WTC11 (cell line): ENCODE measurements at regions not wholly inside any gene's neighbourhood (a gene's known extent, or its start where the extent isn't known, plus 50 kb on each side); places are given as distances from the start of the nearest gene placed in this dataset.

ENCODE experiments used
- ATAC-seq: fragments of 200-7000 bp; cut with Tn5 transposase; 2 replicates; pipeline ENCODE4 v1.10.0; 2021; ENCODE audit warnings: mild to moderate bottlenecking, moderate library complexity
- CTCF ChIA-PET: fragments of 300-600 bp; sonication (Branson Sonifier 250); formaldehyde crosslinking; loops from one replicate; lab custom pipeline; 2021; ENCODE audit warnings: antibody characterized with exemption; lab: Charles Lee
- POLR2A ChIA-PET: fragments of 350-600 bp; sonication (Branson Sonifier 250); formaldehyde crosslinking; loops from one replicate; lab custom pipeline; 2021; ENCODE audit warnings: antibody characterized with exemption; lab: Charles Lee
- DNase-seq: peaks from one replicate; pipeline ENCODE4 v3.0.0; 2021; ENCODE audit warnings: low spot score
- H3K27ac Mint-ChIP-seq: 2 replicates; pipeline ENCODE4 v1.8.0; 2021; ENCODE audit warnings: mixed read lengths
- H3K27me3 Mint-ChIP-seq: 2 replicates; pipeline ENCODE4 v1.8.0; 2021; ENCODE audit warnings: low read depth, mild to moderate bottlenecking, moderate library complexity, mixed read lengths
- H3K36me3 Mint-ChIP-seq: 2 replicates; pipeline ENCODE4 v1.8.0; 2021; ENCODE audit warnings: mixed read lengths
- H3K4me1 Mint-ChIP-seq: 2 replicates; pipeline ENCODE4 v1.8.0; 2022; ENCODE audit warnings: mixed read lengths
- H3K4me3 Mint-ChIP-seq: 2 replicates; pipeline ENCODE4 v1.8.0; 2021; ENCODE audit warnings: mild to moderate bottlenecking, moderate library complexity, mixed read lengths
- H3K9me3 Mint-ChIP-seq: 2 replicates; pipeline ENCODE4 v1.8.0; 2021; ENCODE audit warnings: mixed read lengths
- AFF4 ChIP-seq: sonication (generic); formaldehyde crosslinking; IDR thresholded peaks from 2 replicates; pipeline ENCODE4 v1.8.1; 2023; ENCODE audit warnings: mild to moderate bottlenecking, missing genetic modification reagents, borderline replicate concordance
- CREB1 ChIP-seq: sonication (generic); formaldehyde crosslinking; IDR thresholded peaks from 2 replicates; pipeline ENCODE4 v1.8.0; 2023; ENCODE audit warnings: mild to moderate bottlenecking, missing genetic modification reagents
- ETV6 ChIP-seq: sonication (generic); formaldehyde crosslinking; IDR thresholded peaks from 2 replicates; pipeline ENCODE4 v1.8.1; 2022; ENCODE audit warnings: mild to moderate bottlenecking, missing genetic modification reagents
- JUN ChIP-seq: sonication (generic); formaldehyde crosslinking; IDR thresholded peaks from 2 replicates; pipeline ENCODE4 v1.8.0; 2023; ENCODE audit warnings: mild to moderate bottlenecking, missing genetic modification reagents
- NFE2L1 ChIP-seq: sonication (generic); formaldehyde crosslinking; IDR thresholded peaks from 2 replicates; pipeline ENCODE4 v1.8.1; 2023; ENCODE audit warnings: missing genetic modification reagents
- NR1H2 ChIP-seq: sonication (generic); formaldehyde crosslinking; IDR thresholded peaks from 2 replicates; pipeline ENCODE4 v1.9.0; 2021; ENCODE audit warnings: mild to moderate bottlenecking, moderate library complexity, missing genetic modification reagents
- OVOL2 ChIP-seq: fragments of 250-450 bp; sonication (Bioruptor Pico); IDR thresholded peaks from 2 replicates; pipeline ENCODE4 v1.9.0; 2021; ENCODE audit warnings: mild to moderate bottlenecking, borderline replicate concordance
- PRRX2 ChIP-seq: fragments of 250-450 bp; sonication (Bioruptor Pico); IDR thresholded peaks from 2 replicates; pipeline ENCODE4 v1.8.0; 2021; ENCODE audit warnings: mild to moderate bottlenecking
- RORB ChIP-seq: fragments of 250-450 bp; sonication (Bioruptor Pico); IDR thresholded peaks from 2 replicates; pipeline ENCODE4 v1.9.0; 2021; ENCODE audit warnings: mild to moderate bottlenecking
- SP1 ChIP-seq: sonication (generic); formaldehyde crosslinking; conservative IDR thresholded peaks from 2 replicates; pipeline ENCODE4 v1.8.1; 2022; ENCODE audit warnings: missing genetic modification reagents
- TCF7 ChIP-seq: sonication (generic); formaldehyde crosslinking; IDR thresholded peaks from 2 replicates; pipeline ENCODE4 v1.8.0; 2022; ENCODE audit warnings: mild to moderate bottlenecking, low read depth, missing genetic modification reagents, moderate library complexity
- ZBTB21 ChIP-seq: sonication (generic); formaldehyde crosslinking; IDR thresholded peaks from 2 replicates; pipeline ENCODE4 v1.8.1; 2023; ENCODE audit warnings: mild to moderate bottlenecking, missing genetic modification reagents, borderline replicate concordance
- ZNF263 ChIP-seq: sonication (generic); formaldehyde crosslinking; IDR thresholded peaks from 2 replicates; pipeline ENCODE4 v1.8.1; 2022; ENCODE audit warnings: low read depth, mild to moderate bottlenecking, moderate library complexity, missing genetic modification reagents
- ZNF396 ChIP-seq: fragments of 250-450 bp; sonication (Bioruptor Pico); IDR thresholded peaks from 2 replicates; pipeline ENCODE4 v1.8.0; 2021; ENCODE audit warnings: mild to moderate bottlenecking, moderate library complexity, borderline replicate concordance
- TF ChIP-seq, protein P1 (sequence below): sonication (generic); formaldehyde crosslinking; conservative IDR thresholded peaks from 2 replicates; pipeline ENCODE4 v1.8.1; 2022; ENCODE audit warnings: mild to moderate bottlenecking, missing genetic modification reagents
- TF ChIP-seq, protein P2 (sequence below): sonication (generic); formaldehyde crosslinking; IDR thresholded peaks from 2 replicates; pipeline ENCODE4 v1.8.0; 2022; ENCODE audit warnings: missing genetic modification reagents
- TF ChIP-seq, protein P3 (sequence below): sonication (generic); formaldehyde crosslinking; IDR thresholded peaks from 2 replicates; pipeline ENCODE4 v1.8.0; 2023; ENCODE audit warnings: mild to moderate bottlenecking, missing genetic modification reagents

- CTCF ChIA-PET: interaction anchor here (0.8 to 1.6 kb wide), 8 partner anchors 10 to 222 kb away, joined by 3 to 7 read pairs (median 3); no protein-coding TSS in a partner anchor
- Mint-ChIP-seq H3K4me3 (peak overlapping the region; percentile 52), H3K27me3 (peaks cover 21% of the 10 kb centered on the region), H3K27ac (no peak overlapping the region; the same call in 1 of the 2 replicates), H3K4me1 (peaks cover 50% of the 10 kb centered on the region), H3K36me3 (no peaks in the 10 kb centered on the region), H3K9me3 (no peaks in the 10 kb centered on the region)
- DNase-seq (no peak), ATAC-seq (peak; percentile 34)
- TF ChIP-seq ETV6 (CRISPR knock-in tag): no peak
- no peak for TF ChIP-seq OVOL2 (CRISPR knock-in tag)
- no peak for TF ChIP-seq ZBTB21 (CRISPR knock-in tag)
- TF ChIP-seq RORB (CRISPR knock-in tag): no peak
- TF ChIP-seq TCF7 (CRISPR knock-in tag): no peak
- no peak for TF ChIP-seq AFF4 (CRISPR knock-in tag)
- TF ChIP-seq ZNF263 (CRISPR knock-in tag): no peak
- no peak for TF ChIP-seq CREB1
- TF ChIP-seq, protein P1, sequence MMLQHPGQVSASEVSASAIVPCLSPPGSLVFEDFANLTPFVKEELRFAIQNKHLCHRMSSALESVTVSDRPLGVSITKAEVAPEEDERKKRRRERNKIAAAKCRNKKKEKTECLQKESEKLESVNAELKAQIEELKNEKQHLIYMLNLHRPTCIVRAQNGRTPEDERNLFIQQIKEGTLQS (CRISPR knock-in tag): no peak
- TF ChIP-seq ZNF396 (CRISPR knock-in tag): no peak
- no peak for TF ChIP-seq SP1 (CRISPR knock-in tag)
- TF ChIP-seq, protein P2, sequence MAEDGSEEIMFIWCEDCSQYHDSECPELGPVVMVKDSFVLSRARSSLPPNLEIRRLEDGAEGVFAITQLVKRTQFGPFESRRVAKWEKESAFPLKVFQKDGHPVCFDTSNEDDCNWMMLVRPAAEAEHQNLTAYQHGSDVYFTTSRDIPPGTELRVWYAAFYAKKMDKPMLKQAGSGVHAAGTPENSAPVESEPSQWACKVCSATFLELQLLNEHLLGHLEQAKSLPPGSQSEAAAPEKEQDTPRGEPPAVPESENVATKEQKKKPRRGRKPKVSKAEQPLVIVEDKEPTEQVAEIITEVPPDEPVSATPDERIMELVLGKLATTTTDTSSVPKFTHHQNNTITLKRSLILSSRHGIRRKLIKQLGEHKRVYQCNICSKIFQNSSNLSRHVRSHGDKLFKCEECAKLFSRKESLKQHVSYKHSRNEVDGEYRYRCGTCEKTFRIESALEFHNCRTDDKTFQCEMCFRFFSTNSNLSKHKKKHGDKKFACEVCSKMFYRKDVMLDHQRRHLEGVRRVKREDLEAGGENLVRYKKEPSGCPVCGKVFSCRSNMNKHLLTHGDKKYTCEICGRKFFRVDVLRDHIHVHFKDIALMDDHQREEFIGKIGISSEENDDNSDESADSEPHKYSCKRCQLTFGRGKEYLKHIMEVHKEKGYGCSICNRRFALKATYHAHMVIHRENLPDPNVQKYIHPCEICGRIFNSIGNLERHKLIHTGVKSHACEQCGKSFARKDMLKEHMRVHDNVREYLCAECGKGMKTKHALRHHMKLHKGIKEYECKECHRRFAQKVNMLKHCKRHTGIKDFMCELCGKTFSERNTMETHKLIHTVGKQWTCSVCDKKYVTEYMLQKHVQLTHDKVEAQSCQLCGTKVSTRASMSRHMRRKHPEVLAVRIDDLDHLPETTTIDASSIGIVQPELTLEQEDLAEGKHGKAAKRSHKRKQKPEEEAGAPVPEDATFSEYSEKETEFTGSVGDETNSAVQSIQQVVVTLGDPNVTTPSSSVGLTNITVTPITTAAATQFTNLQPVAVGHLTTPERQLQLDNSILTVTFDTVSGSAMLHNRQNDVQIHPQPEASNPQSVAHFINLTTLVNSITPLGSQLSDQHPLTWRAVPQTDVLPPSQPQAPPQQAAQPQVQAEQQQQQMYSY: no peak
- TF ChIP-seq PRRX2 (CRISPR knock-in tag): no peak
- TF ChIP-seq NFE2L1 (CRISPR knock-in tag): no peak
- TF ChIP-seq, protein P3, sequence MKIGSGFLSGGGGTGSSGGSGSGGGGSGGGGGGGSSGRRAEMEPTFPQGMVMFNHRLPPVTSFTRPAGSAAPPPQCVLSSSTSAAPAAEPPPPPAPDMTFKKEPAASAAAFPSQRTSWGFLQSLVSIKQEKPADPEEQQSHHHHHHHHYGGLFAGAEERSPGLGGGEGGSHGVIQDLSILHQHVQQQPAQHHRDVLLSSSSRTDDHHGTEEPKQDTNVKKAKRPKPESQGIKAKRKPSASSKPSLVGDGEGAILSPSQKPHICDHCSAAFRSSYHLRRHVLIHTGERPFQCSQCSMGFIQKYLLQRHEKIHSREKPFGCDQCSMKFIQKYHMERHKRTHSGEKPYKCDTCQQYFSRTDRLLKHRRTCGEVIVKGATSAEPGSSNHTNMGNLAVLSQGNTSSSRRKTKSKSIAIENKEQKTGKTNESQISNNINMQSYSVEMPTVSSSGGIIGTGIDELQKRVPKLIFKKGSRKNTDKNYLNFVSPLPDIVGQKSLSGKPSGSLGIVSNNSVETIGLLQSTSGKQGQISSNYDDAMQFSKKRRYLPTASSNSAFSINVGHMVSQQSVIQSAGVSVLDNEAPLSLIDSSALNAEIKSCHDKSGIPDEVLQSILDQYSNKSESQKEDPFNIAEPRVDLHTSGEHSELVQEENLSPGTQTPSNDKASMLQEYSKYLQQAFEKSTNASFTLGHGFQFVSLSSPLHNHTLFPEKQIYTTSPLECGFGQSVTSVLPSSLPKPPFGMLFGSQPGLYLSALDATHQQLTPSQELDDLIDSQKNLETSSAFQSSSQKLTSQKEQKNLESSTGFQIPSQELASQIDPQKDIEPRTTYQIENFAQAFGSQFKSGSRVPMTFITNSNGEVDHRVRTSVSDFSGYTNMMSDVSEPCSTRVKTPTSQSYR: no peak
- TF ChIP-seq NR1H2 (CRISPR knock-in tag): no peak
- no peak for TF ChIP-seq JUN (CRISPR knock-in tag)
- POLR2A ChIA-PET: no interaction called here
Measured at GRCh38 chr2:9103663-9104277, 100.3 kb upstream of the MBOAT2 start.
